ENCODE measurements at regions not wholly inside any gene's neighbourhood (a gene's known extent, or its start where the extent isn't known, plus 50 kb on each side); places are given as distances from the start of the nearest gene placed in this dataset.

GRCh38 chr2:238651306-238652052 lies 196.4 kb upstream of the TWIST2 start:
- no peak for TF ChIP-seq CTCF (IDR thresholded peaks at IDR 0.05; ENCODE audit: insufficient read depth, low read length)
- TF ChIP-seq POLR2AphosphoS5 (IDR thresholded peaks at IDR 0.05; ENCODE audit: low read depth): no peak

Data from HL-60 (cell line).